ENCODE measurements at regions not wholly inside any gene's neighbourhood (a gene's known extent, or its start where the extent isn't known, plus 50 kb on each side); places are given as distances from the start of the nearest gene placed in this dataset.

DNA sequence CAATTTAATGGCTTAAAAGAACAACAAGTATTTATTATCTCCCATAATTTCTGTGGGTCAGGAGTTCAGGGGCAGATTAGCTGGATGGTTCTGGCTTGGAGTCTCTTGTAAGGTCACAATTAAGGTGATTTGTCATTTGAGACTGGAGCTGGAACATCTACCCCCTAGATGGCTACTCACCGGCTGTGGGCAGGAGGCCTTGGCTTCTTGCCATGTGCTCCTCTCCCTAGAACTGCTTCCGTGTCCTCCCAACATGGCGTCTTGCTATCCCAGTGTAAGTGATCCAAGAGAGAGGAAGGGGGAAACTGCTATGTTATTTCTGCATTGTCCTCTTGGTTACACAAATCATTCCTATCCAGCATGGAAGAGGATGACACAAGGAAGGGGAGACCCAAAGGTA is 210.2 kb upstream of the ECI2 start:
- Histone ChIP-seq H3K27me3 (ENCODE audit: low read depth) (no peaks in the 10 kb centered on the region), H3K9me3 (replicated peaks) (no peaks in the 10 kb centered on the region), H3K36me3 (peaks cover 10% of the 10 kb centered on the region), H3K4me1 (peaks cover 42% of the 10 kb centered on the region), H3K27ac (replicated peaks) (peak overlapping the region; percentile 89), H3K4me3 (peak overlapping the region; percentile 67)
- TF ChIP-seq, protein P1, sequence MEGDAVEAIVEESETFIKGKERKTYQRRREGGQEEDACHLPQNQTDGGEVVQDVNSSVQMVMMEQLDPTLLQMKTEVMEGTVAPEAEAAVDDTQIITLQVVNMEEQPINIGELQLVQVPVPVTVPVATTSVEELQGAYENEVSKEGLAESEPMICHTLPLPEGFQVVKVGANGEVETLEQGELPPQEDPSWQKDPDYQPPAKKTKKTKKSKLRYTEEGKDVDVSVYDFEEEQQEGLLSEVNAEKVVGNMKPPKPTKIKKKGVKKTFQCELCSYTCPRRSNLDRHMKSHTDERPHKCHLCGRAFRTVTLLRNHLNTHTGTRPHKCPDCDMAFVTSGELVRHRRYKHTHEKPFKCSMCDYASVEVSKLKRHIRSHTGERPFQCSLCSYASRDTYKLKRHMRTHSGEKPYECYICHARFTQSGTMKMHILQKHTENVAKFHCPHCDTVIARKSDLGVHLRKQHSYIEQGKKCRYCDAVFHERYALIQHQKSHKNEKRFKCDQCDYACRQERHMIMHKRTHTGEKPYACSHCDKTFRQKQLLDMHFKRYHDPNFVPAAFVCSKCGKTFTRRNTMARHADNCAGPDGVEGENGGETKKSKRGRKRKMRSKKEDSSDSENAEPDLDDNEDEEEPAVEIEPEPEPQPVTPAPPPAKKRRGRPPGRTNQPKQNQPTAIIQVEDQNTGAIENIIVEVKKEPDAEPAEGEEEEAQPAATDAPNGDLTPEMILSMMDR (IDR thresholded peaks at IDR 0.05; ENCODE audit: borderline replicate concordance) = no peak
- DNase-seq = peak; percentile 42
- intact Hi-C loops (cut with micrococcal nuclease) = no loop called here

DNA sequence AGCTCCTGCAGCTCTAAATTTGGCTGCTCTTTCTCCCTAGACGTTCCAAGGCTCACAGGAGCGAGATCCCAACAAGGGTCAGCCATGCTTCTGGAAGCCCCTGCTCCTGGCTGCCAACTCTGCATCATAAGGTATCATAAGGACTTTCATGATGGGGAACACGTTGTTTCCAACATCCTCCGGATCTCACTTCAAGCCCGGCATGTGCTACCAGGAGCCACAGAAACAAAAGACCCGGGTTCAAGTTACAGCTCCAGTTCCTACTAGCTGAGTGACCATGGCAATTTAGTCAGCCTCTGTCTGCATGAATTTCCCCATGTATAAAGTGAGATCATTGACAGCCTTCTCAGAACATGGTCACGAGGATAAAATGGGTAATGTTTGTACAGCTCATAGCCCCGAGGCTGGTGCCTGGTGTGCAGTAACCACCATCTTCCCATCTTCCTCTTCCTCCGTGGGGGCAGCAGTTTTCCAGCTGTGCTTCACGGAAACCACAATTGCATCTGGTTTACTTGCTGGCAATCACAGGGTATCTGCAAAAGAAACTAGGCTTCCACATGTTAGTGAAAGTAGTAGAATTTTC is 209.0 kb upstream of the ECI2 start:
- DNase-seq = no peak
- TF ChIP-seq, protein P1 (IDR thresholded peaks at IDR 0.05; ENCODE audit: borderline replicate concordance) = no peak
- intact Hi-C loops (cut with micrococcal nuclease) = no loop called here
- H3K4me1 ChIP-seq = peaks cover 39% of the 10 kb centered on the region
- H3K27ac ChIP-seq (replicated peaks) = peak overlapping the region; percentile 89
- H3K9me3 ChIP-seq (replicated peaks) = no peaks in the 10 kb centered on the region
- H3K36me3 ChIP-seq = peaks cover 10% of the 10 kb centered on the region
- H3K4me3 ChIP-seq = peak overlapping the region; percentile 67
- H3K27me3 ChIP-seq (ENCODE audit: low read depth) = no peaks in the 10 kb centered on the region

DNA sequence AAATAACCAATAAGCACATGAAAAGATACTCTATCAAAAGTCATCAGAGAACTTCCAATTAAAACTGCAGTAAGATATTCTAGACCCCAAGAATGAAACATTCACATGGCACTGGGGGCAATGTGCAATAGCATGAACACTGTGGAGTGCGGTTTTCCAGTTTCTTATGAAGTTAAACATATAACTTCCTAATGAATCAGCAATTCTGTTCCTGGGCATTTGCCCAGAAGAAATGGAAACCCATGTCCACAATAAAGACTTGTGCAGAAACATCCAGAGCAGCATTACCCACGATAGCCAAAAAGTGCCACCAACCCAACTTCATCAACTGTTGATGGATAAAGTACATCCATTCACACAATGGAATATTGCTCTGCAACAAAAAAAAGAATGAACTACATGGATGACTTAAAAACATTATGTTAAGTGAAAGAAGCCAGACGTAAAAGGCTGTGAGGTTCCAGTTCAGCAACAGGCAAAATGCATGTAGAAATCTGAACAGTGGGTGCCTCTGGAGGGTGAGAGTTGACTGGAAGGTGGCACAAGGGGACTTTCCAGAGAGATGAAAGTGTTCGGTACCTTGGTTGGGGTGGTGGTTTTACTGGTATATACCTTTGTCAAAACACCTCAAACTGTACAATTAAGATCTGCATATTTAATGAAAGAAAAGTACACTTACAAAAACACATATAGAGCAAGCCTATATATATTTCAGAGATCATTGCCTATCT is 207.2 kb upstream of the ECI2 start:
- peaks cover 10% of the 10 kb centered on the region for H3K36me3 ChIP-seq
- no peak for DNase-seq
- no peak overlapping the region for H3K27ac ChIP-seq (replicated peaks)
- peaks cover 34% of the 10 kb centered on the region for H3K4me1 ChIP-seq
- TF ChIP-seq, protein P1 (IDR thresholded peaks at IDR 0.05; ENCODE audit: borderline replicate concordance) = no peak
- intact Hi-C loops (cut with micrococcal nuclease) = no loop called here
- no peak overlapping the region for H3K4me3 ChIP-seq
- no peaks in the 10 kb centered on the region for H3K27me3 ChIP-seq (ENCODE audit: low read depth)
- no peaks in the 10 kb centered on the region for H3K9me3 ChIP-seq (replicated peaks)

DNA sequence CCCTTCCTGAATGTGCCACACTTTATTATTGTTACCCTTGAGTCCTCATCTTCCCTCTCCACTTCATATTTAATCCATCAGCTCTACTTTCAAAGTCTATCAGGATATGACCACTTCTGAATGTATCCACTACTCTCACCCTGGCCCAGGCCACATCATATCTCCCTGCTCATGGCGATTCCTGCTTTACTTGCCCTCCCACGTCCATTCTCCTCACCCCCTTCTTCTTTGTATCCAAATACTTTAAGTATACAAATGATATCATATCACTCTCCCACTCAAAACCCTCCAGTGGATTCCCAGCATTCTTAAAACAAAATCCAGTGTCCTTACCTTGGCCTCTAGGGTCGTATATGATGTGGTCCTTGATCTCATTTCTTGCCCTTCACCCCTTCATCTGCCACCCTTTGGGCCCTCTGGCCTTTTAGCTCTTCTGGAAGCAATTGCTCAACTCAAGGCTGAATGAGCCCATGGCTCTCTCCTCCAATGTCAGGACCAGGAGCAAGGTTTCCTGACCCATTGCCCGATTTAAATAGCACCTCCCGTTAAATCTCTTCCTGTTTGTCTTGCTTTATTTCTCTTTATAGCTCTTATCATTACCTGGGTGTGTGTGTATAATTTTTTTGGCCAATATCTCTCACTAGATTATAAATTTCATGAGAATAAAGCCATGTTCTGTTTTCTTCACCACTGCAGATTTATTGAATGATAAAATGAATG is 205.9 kb upstream of the ECI2 start:
- intact Hi-C loops (cut with micrococcal nuclease) = no loop called here
- Histone ChIP-seq H3K27me3 (ENCODE audit: low read depth) (no peaks in the 10 kb centered on the region), H3K9me3 (replicated peaks) (no peaks in the 10 kb centered on the region), H3K4me1 (peaks cover 30% of the 10 kb centered on the region), H3K36me3 (peaks cover 10% of the 10 kb centered on the region), H3K4me3 (no peak overlapping the region), H3K27ac (replicated peaks) (no peak overlapping the region)
- DNase-seq = no peak
- TF ChIP-seq, protein P1 (IDR thresholded peaks at IDR 0.05; ENCODE audit: borderline replicate concordance) = no peak

DNA sequence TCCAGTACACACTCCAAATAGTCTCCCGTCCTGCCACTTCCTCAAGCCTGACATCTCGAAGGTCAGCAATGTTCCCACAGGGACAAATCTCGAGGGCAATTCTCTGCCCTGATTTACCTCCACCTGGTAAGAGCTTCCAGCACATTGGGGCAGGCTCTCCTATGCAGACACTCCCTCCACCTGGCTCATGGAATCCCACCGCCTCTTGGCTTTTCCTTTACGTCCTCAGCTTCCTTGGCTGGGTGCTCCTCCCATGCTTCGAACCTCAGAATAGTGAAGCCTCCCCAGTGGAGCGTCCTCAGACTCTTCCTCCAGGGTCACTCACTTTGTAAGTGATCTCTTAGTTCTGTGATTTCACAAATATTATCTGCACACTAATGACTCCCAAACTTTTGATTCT is 205.2 kb upstream of the ECI2 start:
- DNase-seq = no peak
- TF ChIP-seq, protein P1 (IDR thresholded peaks at IDR 0.05; ENCODE audit: borderline replicate concordance) = no peak
- Histone ChIP-seq H3K9me3 (replicated peaks) (no peaks in the 10 kb centered on the region), H3K27me3 (ENCODE audit: low read depth) (no peaks in the 10 kb centered on the region), H3K36me3 (peaks cover 10% of the 10 kb centered on the region), H3K4me1 (peaks cover 30% of the 10 kb centered on the region), H3K4me3 (no peak overlapping the region), H3K27ac (replicated peaks) (no peak overlapping the region)
- intact Hi-C loops (cut with micrococcal nuclease) = no loop called here
